ENCODE measurements at regions not wholly inside any gene's neighbourhood (a gene's known extent, or its start where the extent isn't known, plus 50 kb on each side); places are given as distances from the start of the nearest gene placed in this dataset.

DNA sequence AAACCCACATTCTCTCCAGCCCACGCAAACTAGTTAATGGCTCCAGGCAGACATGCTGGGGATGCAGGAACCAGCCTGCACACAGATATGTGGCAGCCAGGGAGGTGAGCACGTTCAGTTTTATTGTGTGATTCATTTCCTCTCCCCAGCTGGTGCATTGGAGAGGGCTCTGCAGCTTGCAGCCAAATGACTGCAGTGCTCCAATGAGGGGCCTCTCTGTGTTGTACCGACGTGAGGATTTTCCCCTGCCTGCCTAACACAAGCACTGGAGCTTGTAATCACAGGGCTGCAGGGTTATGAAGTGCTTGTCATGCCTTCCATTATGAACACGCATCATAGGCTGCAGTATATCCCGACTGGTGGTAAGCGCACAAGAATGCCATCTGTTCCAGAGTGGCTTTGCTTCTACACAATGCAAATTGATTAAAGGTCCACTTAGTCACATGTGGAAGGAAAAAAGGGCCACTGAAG, 92.3 kb upstream of the THUMPD2 start:
- TF ChIP-seq, protein P1, sequence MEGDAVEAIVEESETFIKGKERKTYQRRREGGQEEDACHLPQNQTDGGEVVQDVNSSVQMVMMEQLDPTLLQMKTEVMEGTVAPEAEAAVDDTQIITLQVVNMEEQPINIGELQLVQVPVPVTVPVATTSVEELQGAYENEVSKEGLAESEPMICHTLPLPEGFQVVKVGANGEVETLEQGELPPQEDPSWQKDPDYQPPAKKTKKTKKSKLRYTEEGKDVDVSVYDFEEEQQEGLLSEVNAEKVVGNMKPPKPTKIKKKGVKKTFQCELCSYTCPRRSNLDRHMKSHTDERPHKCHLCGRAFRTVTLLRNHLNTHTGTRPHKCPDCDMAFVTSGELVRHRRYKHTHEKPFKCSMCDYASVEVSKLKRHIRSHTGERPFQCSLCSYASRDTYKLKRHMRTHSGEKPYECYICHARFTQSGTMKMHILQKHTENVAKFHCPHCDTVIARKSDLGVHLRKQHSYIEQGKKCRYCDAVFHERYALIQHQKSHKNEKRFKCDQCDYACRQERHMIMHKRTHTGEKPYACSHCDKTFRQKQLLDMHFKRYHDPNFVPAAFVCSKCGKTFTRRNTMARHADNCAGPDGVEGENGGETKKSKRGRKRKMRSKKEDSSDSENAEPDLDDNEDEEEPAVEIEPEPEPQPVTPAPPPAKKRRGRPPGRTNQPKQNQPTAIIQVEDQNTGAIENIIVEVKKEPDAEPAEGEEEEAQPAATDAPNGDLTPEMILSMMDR (IDR thresholded peaks at IDR 0.05), result no peak
- TF ChIP-seq POLR2A (IDR thresholded peaks at IDR 0.05), result no peak
